GM19351 (cell line): ENCODE measurements at regions not wholly inside any gene's neighbourhood (a gene's known extent, or its start where the extent isn't known, plus 50 kb on each side); places are given as distances from the start of the nearest gene placed in this dataset.

Experiments used
- ATAC-seq: cut with Tn5 transposase; IDR thresholded peaks from one replicate; pipeline ENCODE4 v1.9.1; 2021; ENCODE audit warnings: mild to moderate bottlenecking, moderate library complexity; ENCODE audit not compliant: unreplicated experiment

DNA sequence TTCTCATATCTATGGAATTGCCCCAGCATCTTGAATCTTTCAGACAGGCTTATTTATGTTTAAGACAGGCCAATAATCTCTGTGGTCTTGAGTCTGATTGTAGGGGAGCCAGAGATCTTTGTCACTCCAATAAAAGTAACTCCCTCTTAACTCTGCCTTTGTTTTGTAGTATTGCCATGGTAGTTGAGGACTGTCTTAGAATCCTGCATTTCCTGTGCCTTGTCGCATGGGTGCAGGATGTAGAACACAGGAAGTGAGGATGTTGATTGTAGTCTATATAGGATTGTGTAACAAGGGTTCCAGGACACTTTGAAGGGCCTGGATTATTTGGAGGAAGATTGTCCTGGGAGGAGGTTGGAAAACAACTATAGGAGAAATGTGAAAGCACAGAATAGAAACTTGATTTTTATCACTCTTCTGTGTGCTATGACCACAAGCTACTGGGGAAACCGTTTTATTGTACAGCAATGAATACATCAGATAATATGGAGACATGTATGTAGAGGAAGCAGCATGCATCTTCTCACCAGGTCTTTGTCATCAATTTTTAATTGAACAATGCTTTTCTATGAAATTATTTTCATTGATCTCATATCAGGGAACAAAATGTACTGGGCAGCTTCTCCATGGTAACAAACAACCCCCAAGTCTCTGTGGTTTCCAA is 411.7 kb downstream of the FGF9 start:
- no peak for ATAC-seq

GRCh38 chr13:22085001-22085400 is 414.1 kb downstream of the FGF9 start:
- no peak for ATAC-seq

- ATAC-seq: no peak
These were observed 415.9 kb downstream of the FGF9 start for GRCh38 chr13:22086597-22087330.

GRCh38 chr13:22090106-22090505 is 419.2 kb downstream of the FGF9 start:
- ATAC-seq: no peak

GRCh38 chr13:22091222-22091970 is 420.5 kb downstream of the FGF9 start:
- ATAC-seq: no peak

DNA sequence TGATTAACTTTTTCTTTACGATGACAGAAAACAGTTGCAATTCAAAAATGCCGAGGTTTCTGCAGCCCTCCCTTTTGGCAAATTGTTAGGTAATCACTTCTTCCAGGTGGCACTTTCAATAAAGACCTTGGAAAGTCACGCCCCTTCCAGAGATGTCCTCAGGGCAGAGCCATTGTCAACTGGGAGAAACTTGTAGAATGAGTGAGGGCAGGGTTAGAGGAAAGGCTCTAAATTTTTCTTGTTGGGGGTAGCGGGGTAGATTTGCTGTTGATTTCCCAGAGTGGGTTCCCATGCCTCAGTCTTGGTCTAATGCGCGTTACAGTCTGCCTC is 421.1 kb downstream of the FGF9 start:
- no peak for ATAC-seq

DNA sequence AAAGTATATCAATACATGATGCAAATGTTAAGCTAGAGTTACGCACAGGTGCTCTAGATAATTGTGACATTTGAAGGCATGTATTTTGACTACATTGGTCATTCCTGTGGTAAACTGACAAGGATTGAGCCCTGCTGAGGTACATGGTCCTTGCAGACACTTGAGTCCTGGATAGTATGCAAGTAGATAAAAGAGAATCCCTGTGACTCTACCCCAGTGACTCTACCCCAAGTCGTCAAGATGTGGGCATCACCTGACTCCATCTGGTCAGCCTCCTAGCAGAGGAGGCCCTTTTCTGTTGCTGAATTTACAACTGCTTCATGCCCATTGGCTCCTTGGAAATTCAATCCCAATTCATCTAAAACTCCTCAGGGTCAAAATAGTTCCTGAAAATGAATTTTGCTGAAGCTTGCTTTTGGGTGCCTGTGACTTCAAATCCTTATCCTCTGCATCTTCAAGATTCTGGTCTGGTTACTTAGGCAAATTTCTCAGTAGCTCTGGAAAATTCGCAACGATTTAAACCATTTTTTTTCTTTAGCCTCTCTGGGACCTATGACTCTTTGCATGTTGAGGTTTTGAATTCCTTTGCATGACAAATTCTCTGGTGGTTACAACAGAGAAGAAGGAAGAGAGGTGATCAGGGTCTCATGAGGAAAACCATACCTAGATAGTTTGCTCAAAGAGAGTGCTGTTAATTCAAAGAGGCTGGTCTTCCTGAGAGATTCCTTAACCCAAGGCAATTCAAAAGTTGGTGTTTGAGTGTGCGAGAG is 422.1 kb downstream of the FGF9 start:
- ATAC-seq: no peak

GRCh38 chr13:22095794-22096193 is 424.9 kb downstream of the FGF9 start:
- ATAC-seq: no peak

GRCh38 chr13:22099585-22099984 is 428.7 kb downstream of the FGF9 start:
- no peak for ATAC-seq

DNA sequence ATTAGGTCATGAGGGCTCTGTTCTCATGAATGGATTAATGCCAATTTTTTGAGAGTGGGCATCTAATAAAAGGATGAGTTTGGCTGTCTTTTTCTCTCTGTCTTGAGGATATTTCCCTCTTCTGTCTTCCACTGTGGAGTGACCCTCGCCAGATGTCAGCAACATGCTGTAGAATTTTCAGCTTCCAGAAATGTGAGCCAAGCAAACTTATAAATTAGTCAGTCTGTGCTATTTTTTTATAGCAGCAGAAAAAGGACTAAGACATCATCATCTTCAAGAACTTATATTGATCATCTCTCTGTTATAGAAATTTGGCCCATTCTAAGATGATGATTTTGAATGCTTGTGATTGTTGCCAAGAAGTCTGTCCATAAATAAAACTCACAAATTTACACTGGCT is 431.4 kb downstream of the FGF9 start:
- no peak for ATAC-seq

- ATAC-seq: no peak
These were observed 432.5 kb downstream of the FGF9 start for GRCh38 chr13:22103046-22104027.

DNA sequence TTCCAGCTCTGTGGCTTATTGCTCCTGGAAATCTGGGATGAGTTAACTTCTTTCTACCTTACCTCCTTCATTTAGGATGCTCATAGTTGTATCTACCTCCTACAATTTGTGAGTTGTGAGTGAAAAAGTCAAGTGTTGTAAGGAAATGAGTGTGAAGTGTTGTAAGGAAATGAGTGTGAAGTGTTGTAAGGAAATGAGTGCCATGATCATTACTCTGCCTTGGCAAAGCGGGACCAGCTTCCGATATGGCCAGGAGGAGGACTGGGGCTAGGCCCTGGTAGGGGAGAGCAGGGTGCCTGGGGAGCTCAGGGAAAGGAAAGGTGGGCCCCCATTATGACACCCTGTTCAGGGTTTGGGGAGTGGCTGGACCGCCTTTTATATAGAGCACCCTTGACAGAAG is 435.2 kb downstream of the FGF9 start:
- no peak for ATAC-seq

DNA sequence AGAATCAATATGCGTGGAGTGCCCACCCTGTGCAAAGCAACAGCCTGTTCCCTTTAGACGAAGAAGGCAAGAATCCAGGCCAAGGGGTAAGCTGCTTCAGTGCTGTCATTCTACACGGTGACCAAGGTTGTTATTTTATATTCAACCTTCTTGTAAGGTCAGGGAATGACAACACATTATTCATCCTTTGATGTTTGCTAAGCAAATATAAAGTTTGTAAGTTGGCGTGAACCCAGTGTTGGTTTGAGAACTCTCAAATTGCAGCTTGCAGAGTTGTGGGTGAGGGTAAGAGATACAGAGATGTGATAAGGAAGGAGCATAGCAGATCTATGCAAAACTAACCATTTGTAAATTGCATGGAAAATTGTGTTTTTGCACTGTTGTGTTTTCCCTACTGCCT is 436.7 kb downstream of the FGF9 start:
- ATAC-seq: no peak

GRCh38 chr13:22108283-22108942 is 437.5 kb downstream of the FGF9 start:
- no peak for ATAC-seq

DNA sequence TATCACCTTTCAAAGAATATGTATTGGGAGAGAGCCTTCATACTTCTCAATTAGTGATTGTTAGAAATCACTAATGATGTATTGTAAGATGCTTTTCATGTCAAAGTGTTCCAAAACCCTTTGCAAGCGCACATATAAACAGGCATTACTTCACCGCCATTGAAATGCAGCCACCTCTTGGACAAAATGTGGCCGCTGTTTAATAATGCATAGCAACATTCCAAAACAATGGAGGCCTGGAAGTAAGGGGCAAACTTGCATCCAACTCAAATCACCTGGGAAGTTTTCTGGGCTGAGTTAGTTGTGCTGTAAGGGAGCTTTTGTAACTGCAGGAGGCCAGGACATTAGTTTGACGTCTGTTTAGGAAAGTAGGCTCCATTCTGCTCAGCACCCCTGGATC is 438.1 kb downstream of the FGF9 start:
- no peak for ATAC-seq

- ATAC-seq: no peak
These were observed 439.5 kb downstream of the FGF9 start for GRCh38 chr13:22110368-22110767.

- ATAC-seq: no peak
These were observed 440.4 kb downstream of the FGF9 start for GRCh38 chr13:22111152-22111783.

DNA sequence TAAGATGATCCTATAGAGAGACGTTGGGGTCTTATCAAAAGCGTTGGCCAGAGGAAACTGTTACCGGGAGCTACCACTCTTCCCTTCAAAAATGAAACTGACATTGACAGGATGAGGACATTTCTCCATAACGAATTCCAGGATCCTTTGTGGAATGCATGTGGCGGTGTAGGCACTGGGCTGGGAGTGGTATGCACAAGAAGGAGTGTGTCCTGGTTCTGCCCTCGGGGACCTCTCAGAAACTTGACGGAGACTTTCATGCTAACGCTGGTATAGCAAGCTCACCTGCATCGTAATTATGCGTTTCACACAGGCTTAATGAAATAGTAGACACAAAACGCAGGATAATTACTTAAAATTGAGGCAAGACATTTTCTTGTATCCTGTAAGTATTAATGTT is 441.1 kb downstream of the FGF9 start:
- no peak for ATAC-seq
